Stimulated activated CD8-positive, alpha-beta memory T cell treated with anti-CD3 and anti-CD28 coated beads, Interleukin-7, amount 100 ng/mL, for 1 hour (primary cell): ENCODE measurements at regions not wholly inside any gene's neighbourhood (a gene's known extent, or its start where the extent isn't known, plus 50 kb on each side); places are given as distances from the start of the nearest gene placed in this dataset.
"Not testable (repeated sequence)": the region's sequence is repeated elsewhere in the genome, so short reads cannot be mapped to it uniquely, and the experiment has no call there.

Experiments used
- DNase-seq, 2 donors: peaks; one replicate each; pipeline ENCODE4 v3.0.0-alpha.2; 2020; ENCODE audit warnings: low read depth in 2 of 2

GRCh38 chr11:112643416-112643815 lies 317.8 kb upstream of the NCAM1 start:
- DNase-seq, result no peak

- DNase-seq, result no peak
Observed at GRCh38 chr11:112644410-112645131, 316.6 kb upstream of the NCAM1 start.

GRCh38 chr11:112649856-112650255 lies 311.4 kb upstream of the NCAM1 start:
- no peak for DNase-seq

- no peak for DNase-seq
Observed at GRCh38 chr11:112650527-112650926, 310.7 kb upstream of the NCAM1 start.

GRCh38 chr11:112651386-112651785 lies 309.8 kb upstream of the NCAM1 start:
- DNase-seq, result no peak

- no peak for DNase-seq
Observed at GRCh38 chr11:112652786-112653390, 308.3 kb upstream of the NCAM1 start.

- DNase-seq, result no peak
Observed at GRCh38 chr11:112655371-112655770, 305.8 kb upstream of the NCAM1 start.

GRCh38 chr11:112656772-112657428 lies 304.3 kb upstream of the NCAM1 start:
- no peak for DNase-seq

GRCh38 chr11:112658431-112658878 lies 302.8 kb upstream of the NCAM1 start:
- no peak for DNase-seq

- no peak for DNase-seq
Observed at GRCh38 chr11:112661146-112661545, 300.1 kb upstream of the NCAM1 start.

GRCh38 chr11:112661571-112661970 lies 299.6 kb upstream of the NCAM1 start:
- DNase-seq, result no peak

GRCh38 chr11:112662554-112662953 lies 298.7 kb upstream of the NCAM1 start:
- DNase-seq, result no peak

- no peak for DNase-seq
Observed at GRCh38 chr11:112663947-112664634, 297.1 kb upstream of the NCAM1 start.

GRCh38 chr11:112665291-112665690 lies 295.9 kb upstream of the NCAM1 start:
- DNase-seq, result no peak

GRCh38 chr11:112666253-112666652 lies 295.0 kb upstream of the NCAM1 start:
- DNase-seq, result no peak

GRCh38 chr11:112670806-112671570 lies 290.2 kb upstream of the NCAM1 start:
- no peak for DNase-seq

GRCh38 chr11:112673401-112673800 lies 287.8 kb upstream of the NCAM1 start:
- DNase-seq, result not testable (repeated sequence)

GRCh38 chr11:112685111-112685510 lies 276.1 kb upstream of the NCAM1 start:
- no peak for DNase-seq

GRCh38 chr11:112689851-112690250 lies 271.4 kb upstream of the NCAM1 start:
- no peak for DNase-seq

GRCh38 chr11:112693781-112694180 lies 267.4 kb upstream of the NCAM1 start:
- no peak for DNase-seq

- DNase-seq, result no peak
Observed at GRCh38 chr11:112694245-112694644, 267.0 kb upstream of the NCAM1 start.

- no peak for DNase-seq
Observed at GRCh38 chr11:112694813-112695212, 266.4 kb upstream of the NCAM1 start.
